Stomach (tissue), 4 donors: ENCODE measurements at regions not wholly inside any gene's neighbourhood (a gene's known extent, or its start where the extent isn't known, plus 50 kb on each side); places are given as distances from the start of the nearest gene placed in this dataset.

Experiments
- EP300 ChIP-seq: sonication (generic); formaldehyde crosslinking; IDR thresholded peaks from one replicate; pipeline ENCODE4 v1.6.1; 2017; ENCODE audit warnings: antibody characterized with exemption
- POLR2A ChIP-seq, 4 donors: fragments of 450-650 bp; IDR thresholded peaks; one replicate each; pipeline ENCODE4 v1.6.1; 2016; ENCODE audit warnings: antibody characterized with exemption in 4 of 4, control low read depth in 2 of 4, mild to moderate bottlenecking in 1 of 4, moderate library complexity in 1 of 4
- POLR2AphosphoS5 ChIP-seq, 3 donors: sonication (generic); formaldehyde crosslinking; IDR thresholded peaks; one replicate each; pipeline ENCODE4 v1.6.1; 2016; ENCODE audit warnings: antibody characterized with exemption in 3 of 3
- TF ChIP-seq, protein P1 (sequence below), 7 experiments: fragments of 450-650 bp in 4 of 7; fragments of 200-600 bp in 3 of 7; sonication (generic) in 3 of 7; IDR thresholded peaks; one replicate each; pipeline ENCODE4 v1.5.1; 2016 to 2019; ENCODE audit warnings: antibody characterized with exemption in 7 of 7, control low read depth in 2 of 7, mild to moderate bottlenecking in 1 of 7

DNA sequence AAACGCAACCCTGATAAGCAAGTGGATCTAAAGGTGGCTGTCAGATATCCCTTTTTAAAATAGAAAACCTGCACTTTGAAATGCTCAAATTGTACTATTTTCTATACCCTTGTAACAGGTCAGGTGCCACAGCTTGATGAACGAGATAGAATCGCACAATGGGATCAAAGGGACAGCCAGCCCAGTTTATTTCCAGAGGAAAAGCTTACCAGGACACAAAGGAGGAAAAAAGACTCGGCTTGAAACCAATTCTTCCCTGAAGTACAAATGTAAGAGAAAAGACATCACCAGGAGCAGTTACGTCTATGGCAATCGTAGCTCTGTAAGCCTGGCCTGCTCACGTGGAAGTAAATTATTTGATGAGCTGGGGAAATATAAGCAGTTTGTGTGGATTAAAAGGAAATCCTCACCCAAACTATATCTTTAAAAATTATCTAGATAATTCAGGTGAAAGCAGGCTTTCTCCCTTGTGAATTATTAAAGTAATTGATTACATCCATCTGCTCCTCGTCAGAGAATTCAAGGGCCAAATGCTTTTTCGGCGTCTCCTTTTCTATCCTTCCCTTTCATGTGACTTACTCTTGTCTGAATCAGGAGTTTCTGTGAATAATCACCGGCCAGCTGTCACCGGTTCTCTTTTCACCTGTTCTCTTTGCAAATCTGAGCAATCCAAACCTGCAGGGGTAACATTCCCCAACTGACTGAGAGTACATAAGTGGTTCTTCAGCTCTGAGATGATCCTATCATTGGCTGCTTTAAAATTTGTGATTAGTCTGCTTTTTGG lies 339.2 kb upstream of the ONECUT1 start:
- TF ChIP-seq, protein P1, sequence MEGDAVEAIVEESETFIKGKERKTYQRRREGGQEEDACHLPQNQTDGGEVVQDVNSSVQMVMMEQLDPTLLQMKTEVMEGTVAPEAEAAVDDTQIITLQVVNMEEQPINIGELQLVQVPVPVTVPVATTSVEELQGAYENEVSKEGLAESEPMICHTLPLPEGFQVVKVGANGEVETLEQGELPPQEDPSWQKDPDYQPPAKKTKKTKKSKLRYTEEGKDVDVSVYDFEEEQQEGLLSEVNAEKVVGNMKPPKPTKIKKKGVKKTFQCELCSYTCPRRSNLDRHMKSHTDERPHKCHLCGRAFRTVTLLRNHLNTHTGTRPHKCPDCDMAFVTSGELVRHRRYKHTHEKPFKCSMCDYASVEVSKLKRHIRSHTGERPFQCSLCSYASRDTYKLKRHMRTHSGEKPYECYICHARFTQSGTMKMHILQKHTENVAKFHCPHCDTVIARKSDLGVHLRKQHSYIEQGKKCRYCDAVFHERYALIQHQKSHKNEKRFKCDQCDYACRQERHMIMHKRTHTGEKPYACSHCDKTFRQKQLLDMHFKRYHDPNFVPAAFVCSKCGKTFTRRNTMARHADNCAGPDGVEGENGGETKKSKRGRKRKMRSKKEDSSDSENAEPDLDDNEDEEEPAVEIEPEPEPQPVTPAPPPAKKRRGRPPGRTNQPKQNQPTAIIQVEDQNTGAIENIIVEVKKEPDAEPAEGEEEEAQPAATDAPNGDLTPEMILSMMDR (IDR thresholded peaks at IDR 0.05): no peak
- TF ChIP-seq POLR2AphosphoS5 (IDR thresholded peaks at IDR 0.05) (no peak), POLR2A (IDR thresholded peaks at IDR 0.05) (no peak), EP300 (no peak)
